Fibroblast of lung (primary cell): ENCODE measurements at regions not wholly inside any gene's neighbourhood (a gene's known extent, or its start where the extent isn't known, plus 50 kb on each side); places are given as distances from the start of the nearest gene placed in this dataset.
A peak's percentile ranks its signal among the peaks of the same experiment; 100 is the strongest.

Experiments used
- DNase-seq, 2 donors: peaks; one replicate each; pipeline versions ENCODE4 v3.0.0 to v3.0.0-alpha.2; 2010; ENCODE audit warnings: low read depth in 2 of 2
- H2AFZ ChIP-seq: 2 replicates; pipeline ENCODE4 v1.5.1; 2012; ENCODE audit warnings: low read length, control low read depth, inconsistent platforms
- H3K27ac ChIP-seq: 2 replicates; pipeline ENCODE4 v1.5.1; 2011; ENCODE audit warnings: low read length, control low read depth; ENCODE audit not compliant: insufficient read depth
- H3K27me3 ChIP-seq: 2 replicates; pipeline ENCODE4 v1.5.1; 2011; ENCODE audit warnings: mild to moderate bottlenecking, low read length; ENCODE audit not compliant: control insufficient read depth, insufficient read depth
- H3K36me3 ChIP-seq: 2 replicates; pipeline ENCODE4 v1.5.1; 2011; ENCODE audit warnings: low read length; ENCODE audit not compliant: control insufficient read depth, insufficient read depth
- H3K4me1 ChIP-seq: 2 replicates; pipeline ENCODE4 v1.5.1; 2011; ENCODE audit warnings: low read length; ENCODE audit not compliant: control insufficient read depth, insufficient read depth; ENCODE audit errors: extremely low read depth
- H3K4me2 ChIP-seq: 2 replicates; pipeline ENCODE4 v1.5.1; 2011; ENCODE audit warnings: low read length, control low read depth; ENCODE audit not compliant: insufficient read depth; ENCODE audit errors: extremely low read depth
- H3K4me3 ChIP-seq, 4 experiments: fragments of 200-600 bp in 1 of 4; sonication (generic) in 1 of 4; replicated peaks in 1 of 4; 2 replicates each; pipeline ENCODE4 v1.5.1; 2011 to 2016; ENCODE audit warnings: low read length in 4 of 4, low read depth in 3 of 4, mild to moderate bottlenecking in 3 of 4, control low read depth in 2 of 4, inconsistent platforms in 1 of 4, mixed read lengths in 1 of 4; ENCODE audit not compliant: insufficient read depth in 1 of 4; ENCODE audit errors: control extremely low read depth in 1 of 4
- H3K79me2 ChIP-seq: 2 replicates; pipeline ENCODE4 v1.5.1; 2012; ENCODE audit warnings: mild to moderate bottlenecking, low read length, inconsistent platforms; ENCODE audit not compliant: control insufficient read depth, insufficient read depth
- H3K9ac ChIP-seq: 2 replicates; pipeline ENCODE4 v1.5.1; 2011; ENCODE audit warnings: mild to moderate bottlenecking, low read length, control low read depth; ENCODE audit not compliant: insufficient read depth
- H3K9me3 ChIP-seq: 2 replicates; pipeline ENCODE4 v1.5.1; 2012; ENCODE audit warnings: low read depth, low read length; ENCODE audit not compliant: control insufficient read depth, insufficient read depth
- H4K20me1 ChIP-seq: 2 replicates; pipeline ENCODE4 v1.5.1; 2011; ENCODE audit warnings: low read length; ENCODE audit not compliant: control insufficient read depth, insufficient read depth; ENCODE audit errors: extremely low read depth
- EZH2 ChIP-seq: IDR thresholded peaks from 2 replicates; pipeline ENCODE4 v1.5.1; 2012; ENCODE audit warnings: low read length, control low read depth, mild to moderate bottlenecking; ENCODE audit errors: missing control alignments
- TF ChIP-seq, protein P1 (sequence below), 2 donors: IDR thresholded peaks in 1 of 2; conservative IDR thresholded peaks in 1 of 2; 1 replicate in 1 of 2; 2 replicates in 1 of 2; pipeline ENCODE4 v1.5.1; 2011 to 2012; ENCODE audit warnings: low read length in 2 of 2, control low read depth in 1 of 2, inconsistent platforms in 1 of 2, low read depth in 1 of 2, mild to moderate bottlenecking in 1 of 2

DNA sequence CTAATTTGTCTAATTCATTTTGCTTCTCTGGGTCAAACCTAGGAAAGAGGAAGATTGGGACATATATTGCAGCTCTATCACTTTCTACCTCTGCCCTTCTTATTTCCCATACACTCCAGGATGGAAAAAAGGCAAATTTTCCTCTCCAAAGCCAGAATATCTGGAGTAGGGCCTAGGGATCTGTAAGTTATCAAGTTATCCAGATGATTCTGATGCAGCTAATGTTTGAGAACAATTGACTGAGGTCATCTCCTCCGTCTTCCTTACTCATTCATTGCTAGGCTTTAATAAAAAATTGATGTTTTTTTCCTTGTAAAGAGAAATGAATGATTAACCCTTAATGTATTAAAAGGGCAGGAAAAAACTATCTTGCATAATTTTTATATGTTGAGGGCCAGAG is 211.9 kb upstream of the GLI3 start:
- H2AFZ ChIP-seq: no peak overlapping the region
- no peaks in the 10 kb centered on the region for H3K9me3 ChIP-seq
- H4K20me1 ChIP-seq: no peaks in the 10 kb centered on the region
- no peaks in the 10 kb centered on the region for H3K27me3 ChIP-seq
- no peak for DNase-seq
- no peak overlapping the region for H3K9ac ChIP-seq
- H3K4me1 ChIP-seq: no peaks in the 10 kb centered on the region
- no peak overlapping the region for H3K4me2 ChIP-seq
- H3K79me2 ChIP-seq: no peaks in the 10 kb centered on the region
- no peaks in the 10 kb centered on the region for H3K36me3 ChIP-seq
- H3K4me3 ChIP-seq: no peak overlapping the region
- H3K27ac ChIP-seq: no peak overlapping the region
- TF ChIP-seq, protein P1, sequence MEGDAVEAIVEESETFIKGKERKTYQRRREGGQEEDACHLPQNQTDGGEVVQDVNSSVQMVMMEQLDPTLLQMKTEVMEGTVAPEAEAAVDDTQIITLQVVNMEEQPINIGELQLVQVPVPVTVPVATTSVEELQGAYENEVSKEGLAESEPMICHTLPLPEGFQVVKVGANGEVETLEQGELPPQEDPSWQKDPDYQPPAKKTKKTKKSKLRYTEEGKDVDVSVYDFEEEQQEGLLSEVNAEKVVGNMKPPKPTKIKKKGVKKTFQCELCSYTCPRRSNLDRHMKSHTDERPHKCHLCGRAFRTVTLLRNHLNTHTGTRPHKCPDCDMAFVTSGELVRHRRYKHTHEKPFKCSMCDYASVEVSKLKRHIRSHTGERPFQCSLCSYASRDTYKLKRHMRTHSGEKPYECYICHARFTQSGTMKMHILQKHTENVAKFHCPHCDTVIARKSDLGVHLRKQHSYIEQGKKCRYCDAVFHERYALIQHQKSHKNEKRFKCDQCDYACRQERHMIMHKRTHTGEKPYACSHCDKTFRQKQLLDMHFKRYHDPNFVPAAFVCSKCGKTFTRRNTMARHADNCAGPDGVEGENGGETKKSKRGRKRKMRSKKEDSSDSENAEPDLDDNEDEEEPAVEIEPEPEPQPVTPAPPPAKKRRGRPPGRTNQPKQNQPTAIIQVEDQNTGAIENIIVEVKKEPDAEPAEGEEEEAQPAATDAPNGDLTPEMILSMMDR (conservative IDR thresholded peaks at IDR 0.05 in 1 of 2, IDR thresholded peaks at IDR 0.05 in 1 of 2; ENCODE audit: low read depth in 1 of 2, low read length in 2 of 2): no peak
- no peak for TF ChIP-seq EZH2

DNA sequence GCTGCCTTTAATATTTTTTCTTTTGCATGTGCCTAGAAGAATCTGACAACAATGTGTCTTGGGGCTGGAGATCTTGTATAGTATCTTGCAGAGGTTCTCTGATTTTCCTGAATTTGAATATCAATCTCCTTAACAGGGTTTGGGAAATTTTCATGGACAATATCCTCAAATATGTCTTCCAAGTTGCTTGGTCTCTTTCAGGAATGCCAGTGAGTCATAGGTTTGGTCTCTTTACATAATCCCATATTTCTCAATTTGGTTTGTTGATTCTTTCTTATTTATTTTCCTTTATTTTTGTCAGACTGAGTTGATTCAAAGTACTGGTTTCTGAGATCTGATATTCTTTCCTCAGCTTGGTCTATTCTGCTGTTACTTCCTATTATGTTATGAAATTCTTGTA is 208.7 kb upstream of the GLI3 start:
- no peaks in the 10 kb centered on the region for H3K4me1 ChIP-seq
- H4K20me1 ChIP-seq: no peaks in the 10 kb centered on the region
- H3K9ac ChIP-seq: no peak overlapping the region
- H3K36me3 ChIP-seq: no peaks in the 10 kb centered on the region
- no peaks in the 10 kb centered on the region for H3K79me2 ChIP-seq
- H3K4me3 ChIP-seq: no peak overlapping the region
- H3K27me3 ChIP-seq: no peaks in the 10 kb centered on the region
- H3K9me3 ChIP-seq: no peaks in the 10 kb centered on the region
- no peak overlapping the region for H3K27ac ChIP-seq
- no peak overlapping the region for H2AFZ ChIP-seq
- TF ChIP-seq EZH2: no peak
- TF ChIP-seq, protein P1 (conservative IDR thresholded peaks at IDR 0.05 in 1 of 2, IDR thresholded peaks at IDR 0.05 in 1 of 2; ENCODE audit: low read depth in 1 of 2, low read length in 2 of 2): no peak
- peak; percentile 6 to 39 for DNase-seq
- no peak overlapping the region for H3K4me2 ChIP-seq

DNA sequence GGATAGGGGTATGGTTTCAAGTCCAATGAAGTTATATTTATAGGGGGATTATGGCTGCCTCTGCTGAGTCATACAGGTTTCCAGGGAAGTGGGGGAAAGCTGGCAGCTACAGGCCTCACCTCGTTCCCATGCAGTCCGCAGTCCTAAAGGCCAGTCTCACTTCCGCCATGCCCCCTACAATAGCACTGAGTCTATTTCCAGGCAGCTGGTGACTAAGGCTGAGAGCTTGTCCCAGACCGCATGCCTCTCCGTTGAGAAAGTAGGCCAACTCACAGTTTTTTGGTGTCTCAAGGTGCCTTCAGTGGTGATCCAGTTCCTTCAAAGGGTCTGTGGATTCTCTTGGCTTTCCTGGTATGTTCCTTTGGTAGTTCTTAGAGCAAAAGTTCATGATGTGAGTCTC is 203.9 kb upstream of the GLI3 start:
- no peak overlapping the region for H3K27ac ChIP-seq
- no peaks in the 10 kb centered on the region for H3K36me3 ChIP-seq
- no peaks in the 10 kb centered on the region for H3K4me1 ChIP-seq
- no peaks in the 10 kb centered on the region for H3K27me3 ChIP-seq
- no peak overlapping the region for H3K4me2 ChIP-seq
- peak in 1 of 2 donors; percentile 9 for DNase-seq
- no peak overlapping the region for H2AFZ ChIP-seq
- no peak for TF ChIP-seq EZH2
- TF ChIP-seq, protein P1 (conservative IDR thresholded peaks at IDR 0.05 in 1 of 2, IDR thresholded peaks at IDR 0.05 in 1 of 2; ENCODE audit: low read depth in 1 of 2, low read length in 2 of 2): no peak
- H4K20me1 ChIP-seq: no peaks in the 10 kb centered on the region
- H3K9me3 ChIP-seq: no peaks in the 10 kb centered on the region
- no peak overlapping the region for H3K4me3 ChIP-seq
- H3K79me2 ChIP-seq: no peaks in the 10 kb centered on the region
- H3K9ac ChIP-seq: no peak overlapping the region
